Neural crest cell (in vitro differentiated cells): ENCODE measurements at regions not wholly inside any gene's neighbourhood (a gene's known extent, or its start where the extent isn't known, plus 50 kb on each side); places are given as distances from the start of the nearest gene placed in this dataset.
A peak's percentile ranks its signal among the peaks of the same experiment; 100 is the strongest.

Source experiments
- DNase-seq: peaks from one replicate; pipeline ENCODE4 v3.0.0; 2021; ENCODE audit warnings: low read depth, mixed read lengths, low spot score
- H3K27ac Mint-ChIP-seq: one replicate; pipeline ENCODE4 v1.8.0; 2021; ENCODE audit warnings: mild to moderate bottlenecking, mixed read lengths; ENCODE audit not compliant: unreplicated experiment
- H3K27me3 Mint-ChIP-seq: 2 replicates; pipeline ENCODE4 v1.8.0; 2021; ENCODE audit warnings: low read depth, mild to moderate bottlenecking, mixed read lengths
- H3K36me3 Mint-ChIP-seq: 2 replicates; pipeline ENCODE4 v1.8.0; 2021; ENCODE audit warnings: low read depth, mild to moderate bottlenecking, mixed read lengths
- H3K4me1 Mint-ChIP-seq: 2 replicates; pipeline ENCODE4 v1.8.0; 2021; ENCODE audit warnings: mixed read lengths
- H3K4me3 Mint-ChIP-seq: one replicate; pipeline ENCODE4 v1.8.0; 2021; ENCODE audit warnings: mild to moderate bottlenecking, mixed read lengths
- H3K9me3 Mint-ChIP-seq: 2 replicates; pipeline ENCODE4 v1.8.0; 2021; ENCODE audit warnings: mixed read lengths
- CTCF ChIP-seq: fragments of 200-600 bp; sonication (generic); conservative IDR thresholded peaks from 2 replicates; pipeline ENCODE4 v1.5.0; 2021; ENCODE audit warnings: antibody characterized with exemption, mild to moderate bottlenecking

- Mint-ChIP-seq H3K27ac (peak overlapping the region; percentile 59), H3K27me3 (no peaks in the 10 kb centered on the region), H3K36me3 (no peaks in the 10 kb centered on the region), H3K4me1 (peaks cover 17% of the 10 kb centered on the region), H3K4me3 (no peak overlapping the region), H3K9me3 (no peaks in the 10 kb centered on the region)
- DNase-seq = no peak
- TF ChIP-seq CTCF = no peak
These were observed 275.1 kb upstream of the SGK1 start for GRCh38 chr6:134593024-134593423.

GRCh38 chr6:134590449-134590848, 272.5 kb upstream of the SGK1 start:
- Mint-ChIP-seq H3K9me3 (no peaks in the 10 kb centered on the region), H3K4me1 (peaks cover 19% of the 10 kb centered on the region), H3K27ac (no peak overlapping the region), H3K36me3 (no peaks in the 10 kb centered on the region), H3K27me3 (no peaks in the 10 kb centered on the region), H3K4me3 (no peak overlapping the region)
- DNase-seq = no peak
- TF ChIP-seq CTCF = no peak

GRCh38 chr6:134590004-134590403, 272.1 kb upstream of the SGK1 start:
- Mint-ChIP-seq H3K4me1 (peaks cover 23% of the 10 kb centered on the region), H3K27ac (no peak overlapping the region), H3K36me3 (no peaks in the 10 kb centered on the region), H3K4me3 (no peak overlapping the region), H3K9me3 (no peaks in the 10 kb centered on the region), H3K27me3 (no peaks in the 10 kb centered on the region)
- no peak for TF ChIP-seq CTCF
- DNase-seq = no peak

GRCh38 chr6:134589512-134589911, 271.6 kb upstream of the SGK1 start:
- no peak for TF ChIP-seq CTCF
- no peaks in the 10 kb centered on the region for H3K9me3 Mint-ChIP-seq
- H3K36me3 Mint-ChIP-seq = no peaks in the 10 kb centered on the region
- H3K4me3 Mint-ChIP-seq = no peak overlapping the region
- H3K27me3 Mint-ChIP-seq = no peaks in the 10 kb centered on the region
- H3K27ac Mint-ChIP-seq = no peak overlapping the region
- peaks cover 23% of the 10 kb centered on the region for H3K4me1 Mint-ChIP-seq
- DNase-seq = no peak

- Mint-ChIP-seq H3K36me3 (no peaks in the 10 kb centered on the region), H3K4me1 (peaks cover 12% of the 10 kb centered on the region), H3K4me3 (no peak overlapping the region), H3K27me3 (no peaks in the 10 kb centered on the region), H3K27ac (peak overlapping the region; percentile 43), H3K9me3 (no peaks in the 10 kb centered on the region)
- DNase-seq = no peak
- no peak for TF ChIP-seq CTCF
These were observed 270.4 kb upstream of the SGK1 start for GRCh38 chr6:134588267-134588666.

- no peak for TF ChIP-seq CTCF
- no peak for DNase-seq
- no peak overlapping the region for H3K27ac Mint-ChIP-seq
- peaks cover 10% of the 10 kb centered on the region for H3K4me1 Mint-ChIP-seq
- no peaks in the 10 kb centered on the region for H3K9me3 Mint-ChIP-seq
- H3K4me3 Mint-ChIP-seq = no peak overlapping the region
- no peaks in the 10 kb centered on the region for H3K27me3 Mint-ChIP-seq
- H3K36me3 Mint-ChIP-seq = no peaks in the 10 kb centered on the region
These were observed 267.6 kb upstream of the SGK1 start for GRCh38 chr6:134585517-134585873.
